Neural crest cell (in vitro differentiated cells): ENCODE measurements at regions not wholly inside any gene's neighbourhood (a gene's known extent, or its start where the extent isn't known, plus 50 kb on each side); places are given as distances from the start of the nearest gene placed in this dataset.

Experiments
- DNase-seq: peaks from one replicate; pipeline ENCODE4 v3.0.0; 2021; ENCODE audit warnings: low read depth, mixed read lengths, low spot score
- H3K27ac Mint-ChIP-seq: one replicate; pipeline ENCODE4 v1.8.0; 2021; ENCODE audit warnings: mild to moderate bottlenecking, mixed read lengths; ENCODE audit not compliant: unreplicated experiment
- H3K27me3 Mint-ChIP-seq: 2 replicates; pipeline ENCODE4 v1.8.0; 2021; ENCODE audit warnings: low read depth, mild to moderate bottlenecking, mixed read lengths
- H3K36me3 Mint-ChIP-seq: 2 replicates; pipeline ENCODE4 v1.8.0; 2021; ENCODE audit warnings: low read depth, mild to moderate bottlenecking, mixed read lengths
- H3K4me1 Mint-ChIP-seq: 2 replicates; pipeline ENCODE4 v1.8.0; 2021; ENCODE audit warnings: mixed read lengths
- H3K4me3 Mint-ChIP-seq: one replicate; pipeline ENCODE4 v1.8.0; 2021; ENCODE audit warnings: mild to moderate bottlenecking, mixed read lengths
- H3K9me3 Mint-ChIP-seq: 2 replicates; pipeline ENCODE4 v1.8.0; 2021; ENCODE audit warnings: mixed read lengths
- TF ChIP-seq, protein P1 (sequence below): fragments of 200-600 bp; sonication (generic); conservative IDR thresholded peaks from 2 replicates; pipeline ENCODE4 v1.5.0; 2021; ENCODE audit warnings: antibody characterized with exemption, mild to moderate bottlenecking

DNA sequence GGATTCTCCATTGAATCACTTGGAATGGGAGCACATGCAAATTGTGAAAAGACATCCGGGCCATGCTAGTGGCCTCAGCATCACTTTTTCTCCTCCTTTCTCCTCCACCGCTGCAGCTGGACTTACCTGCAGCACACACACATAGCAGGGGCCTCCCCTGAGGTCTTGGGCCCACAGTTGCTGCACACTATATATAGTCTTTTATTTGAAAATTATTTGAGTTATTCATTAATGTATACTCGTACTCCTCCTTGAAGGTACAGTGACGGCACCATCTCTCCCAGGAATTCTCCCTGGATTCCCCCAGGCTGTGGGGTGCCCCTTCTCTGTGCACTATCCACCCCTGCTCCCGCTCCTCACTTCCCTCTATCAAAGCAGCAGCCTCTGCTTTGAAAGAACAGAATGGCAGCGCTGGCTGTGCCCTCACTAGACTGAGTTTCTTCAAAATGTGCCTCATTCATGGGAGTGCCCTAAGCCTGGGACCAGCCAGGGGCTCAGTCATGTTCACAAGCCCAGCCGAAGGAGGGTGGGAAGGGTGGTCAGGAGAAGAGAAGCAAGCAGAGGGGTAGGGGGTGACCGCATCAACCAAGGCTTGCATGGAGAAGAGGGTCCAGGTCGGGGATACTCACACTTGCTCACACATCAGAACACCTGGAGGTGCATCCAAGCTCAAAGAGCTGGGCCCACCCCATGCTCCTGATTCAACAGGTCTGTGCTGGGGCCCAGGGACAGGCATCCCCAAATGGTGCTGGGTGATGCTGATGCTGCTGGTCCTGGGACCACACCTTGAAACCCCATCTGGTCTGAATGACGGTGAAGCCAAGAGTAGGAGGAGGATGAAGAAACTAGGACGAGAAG, 156.2 kb upstream of the ZMIZ1 start:
- no peak for DNase-seq
- H3K27me3 Mint-ChIP-seq, result peaks cover 3% of the 10 kb centered on the region
- H3K27ac Mint-ChIP-seq, result peak overlapping the region; percentile 38
- no peaks in the 10 kb centered on the region for H3K9me3 Mint-ChIP-seq
- TF ChIP-seq, protein P1, sequence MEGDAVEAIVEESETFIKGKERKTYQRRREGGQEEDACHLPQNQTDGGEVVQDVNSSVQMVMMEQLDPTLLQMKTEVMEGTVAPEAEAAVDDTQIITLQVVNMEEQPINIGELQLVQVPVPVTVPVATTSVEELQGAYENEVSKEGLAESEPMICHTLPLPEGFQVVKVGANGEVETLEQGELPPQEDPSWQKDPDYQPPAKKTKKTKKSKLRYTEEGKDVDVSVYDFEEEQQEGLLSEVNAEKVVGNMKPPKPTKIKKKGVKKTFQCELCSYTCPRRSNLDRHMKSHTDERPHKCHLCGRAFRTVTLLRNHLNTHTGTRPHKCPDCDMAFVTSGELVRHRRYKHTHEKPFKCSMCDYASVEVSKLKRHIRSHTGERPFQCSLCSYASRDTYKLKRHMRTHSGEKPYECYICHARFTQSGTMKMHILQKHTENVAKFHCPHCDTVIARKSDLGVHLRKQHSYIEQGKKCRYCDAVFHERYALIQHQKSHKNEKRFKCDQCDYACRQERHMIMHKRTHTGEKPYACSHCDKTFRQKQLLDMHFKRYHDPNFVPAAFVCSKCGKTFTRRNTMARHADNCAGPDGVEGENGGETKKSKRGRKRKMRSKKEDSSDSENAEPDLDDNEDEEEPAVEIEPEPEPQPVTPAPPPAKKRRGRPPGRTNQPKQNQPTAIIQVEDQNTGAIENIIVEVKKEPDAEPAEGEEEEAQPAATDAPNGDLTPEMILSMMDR, result no peak
- no peak overlapping the region for H3K4me3 Mint-ChIP-seq
- no peaks in the 10 kb centered on the region for H3K36me3 Mint-ChIP-seq
- H3K4me1 Mint-ChIP-seq, result peaks cover 63% of the 10 kb centered on the region

DNA sequence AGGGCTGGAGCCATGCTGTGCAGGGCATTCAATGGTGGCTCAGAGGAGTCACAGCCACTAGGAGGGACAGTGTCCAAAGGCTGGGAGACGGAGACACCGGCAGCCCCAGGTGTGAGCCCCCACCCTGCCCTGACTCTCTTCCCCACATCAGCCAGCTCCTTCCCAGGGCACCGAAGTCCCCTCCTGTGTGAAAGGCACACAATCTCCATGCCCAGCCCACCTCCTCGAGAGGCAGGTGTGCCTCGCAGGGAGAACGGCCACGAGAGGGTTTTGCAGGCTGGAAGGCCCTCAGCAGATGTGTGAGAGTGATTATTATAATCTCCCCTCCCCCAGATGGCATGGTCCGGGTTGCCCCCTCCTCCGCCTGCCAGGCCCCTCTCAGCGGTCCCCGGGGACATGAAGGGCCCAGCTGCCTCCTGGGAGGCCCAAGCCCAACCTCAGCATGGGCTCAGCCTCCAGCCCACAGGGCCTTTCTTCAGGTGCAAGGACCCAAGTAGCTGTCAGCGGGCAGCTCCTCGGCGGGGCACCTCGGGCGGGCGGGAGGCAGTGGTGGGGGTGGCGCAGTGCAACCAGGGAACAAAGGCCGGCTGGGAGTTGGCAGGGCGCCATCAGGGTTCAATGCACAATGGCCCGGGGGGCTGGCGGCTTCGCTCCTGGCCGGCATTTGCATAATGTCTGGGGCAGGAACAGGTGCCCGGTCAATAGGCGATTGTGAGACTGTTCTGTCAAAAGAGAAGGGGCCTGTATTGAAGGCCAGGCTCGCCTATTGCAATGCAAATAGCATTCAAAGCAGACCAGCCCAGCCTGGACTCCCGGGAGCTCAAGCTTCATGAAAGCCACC, 155.3 kb upstream of the ZMIZ1 start:
- H3K27ac Mint-ChIP-seq, result no peak overlapping the region
- H3K4me3 Mint-ChIP-seq, result peak overlapping the region; percentile 31
- no peaks in the 10 kb centered on the region for H3K9me3 Mint-ChIP-seq
- H3K27me3 Mint-ChIP-seq, result peaks cover 3% of the 10 kb centered on the region
- peak; percentile 67 for DNase-seq
- H3K4me1 Mint-ChIP-seq, result peaks cover 67% of the 10 kb centered on the region
- TF ChIP-seq, protein P1, result no peak
- no peaks in the 10 kb centered on the region for H3K36me3 Mint-ChIP-seq

DNA sequence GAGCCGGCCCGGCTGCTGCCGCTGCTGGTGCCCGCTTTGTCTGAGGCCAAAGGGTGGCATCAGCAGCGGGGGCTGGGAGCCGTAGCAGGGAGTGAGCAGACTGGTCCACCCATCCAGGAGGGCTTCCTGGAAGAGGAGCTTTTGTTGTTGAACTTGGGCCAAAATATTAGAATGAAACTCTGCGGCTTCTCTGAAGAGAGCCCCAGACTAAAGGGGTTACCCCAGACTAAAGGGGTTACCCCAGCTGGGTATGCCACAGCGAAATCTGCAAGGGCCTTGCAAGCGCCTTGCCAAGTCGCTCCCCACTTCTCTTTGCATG, 154.7 kb upstream of the ZMIZ1 start:
- H3K27me3 Mint-ChIP-seq, result peaks cover 3% of the 10 kb centered on the region
- peaks cover 67% of the 10 kb centered on the region for H3K4me1 Mint-ChIP-seq
- no peaks in the 10 kb centered on the region for H3K36me3 Mint-ChIP-seq
- H3K27ac Mint-ChIP-seq, result no peak overlapping the region
- TF ChIP-seq, protein P1, result no peak
- DNase-seq, result no peak
- peak overlapping the region; percentile 31 for H3K4me3 Mint-ChIP-seq
- no peaks in the 10 kb centered on the region for H3K9me3 Mint-ChIP-seq

DNA sequence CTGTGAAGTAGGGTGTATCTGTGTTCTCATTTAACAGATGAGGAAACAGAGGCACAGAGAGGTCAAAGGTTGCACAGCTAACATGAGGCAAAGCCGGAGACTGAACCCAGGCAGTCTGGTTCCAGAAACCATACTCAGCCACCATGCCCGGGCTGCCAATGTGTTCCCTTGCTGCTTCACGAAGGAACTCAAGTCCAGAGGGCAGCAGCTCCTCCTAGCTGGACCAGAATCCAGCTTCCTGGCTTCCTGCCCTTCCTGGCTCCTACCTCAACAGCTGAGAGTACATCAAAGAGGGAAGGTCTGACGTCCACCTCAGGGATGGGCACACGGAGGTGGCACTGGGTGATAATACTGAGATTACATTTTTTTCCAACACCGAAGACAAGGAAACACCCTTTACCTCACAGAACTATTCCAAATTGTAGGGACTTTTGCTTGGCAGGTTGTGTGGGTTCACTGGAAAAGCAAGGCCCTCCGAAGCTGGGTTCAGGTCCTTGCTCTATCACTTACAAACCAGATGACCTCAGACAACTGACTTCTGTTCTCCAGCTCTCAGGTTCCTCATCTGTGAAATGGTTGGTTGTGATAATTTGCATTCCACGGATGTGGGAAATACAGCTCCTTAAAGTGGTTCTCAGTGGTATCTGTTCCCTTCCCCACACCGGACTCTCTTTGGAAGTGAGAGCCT, 154.1 kb upstream of the ZMIZ1 start:
- Mint-ChIP-seq H3K4me1 (peaks cover 67% of the 10 kb centered on the region), H3K27me3 (peaks cover 3% of the 10 kb centered on the region), H3K27ac (no peak overlapping the region), H3K4me3 (peak overlapping the region; percentile 31), H3K36me3 (no peaks in the 10 kb centered on the region), H3K9me3 (no peaks in the 10 kb centered on the region)
- TF ChIP-seq, protein P1, result no peak
- DNase-seq, result no peak

DNA sequence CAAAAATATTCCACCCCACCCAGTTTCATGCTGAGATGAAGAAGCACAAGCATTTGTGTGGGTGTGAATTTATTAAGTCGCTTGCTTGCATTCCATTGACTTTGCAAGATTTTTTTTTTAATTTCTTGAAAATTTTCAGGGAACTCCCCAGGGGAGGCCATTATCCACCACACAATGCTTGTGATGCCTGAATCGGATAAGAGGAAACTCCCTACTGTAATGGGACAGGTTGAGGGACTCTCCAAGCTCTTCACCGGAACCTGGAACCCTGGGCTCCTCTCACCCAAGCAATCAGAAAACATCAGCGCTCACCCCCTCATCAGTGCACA, 153.6 kb upstream of the ZMIZ1 start:
- Mint-ChIP-seq H3K36me3 (no peaks in the 10 kb centered on the region), H3K4me3 (no peak overlapping the region), H3K27ac (no peak overlapping the region), H3K9me3 (no peaks in the 10 kb centered on the region), H3K27me3 (peaks cover 3% of the 10 kb centered on the region), H3K4me1 (peaks cover 72% of the 10 kb centered on the region)
- TF ChIP-seq, protein P1, result no peak
- DNase-seq, result no peak
